Smooth muscle cell (in vitro differentiated cells): ENCODE measurements at regions not wholly inside any gene's neighbourhood (a gene's known extent, or its start where the extent isn't known, plus 50 kb on each side); places are given as distances from the start of the nearest gene placed in this dataset.

Experiments used
- DNase-seq: peaks from one replicate; lab custom pipeline; 2025; ENCODE audit not compliant: unreplicated experiment; lab: John Stamatoyannopoulos, UW
- H2AFZ ChIP-seq: fragments of 200-600 bp; sonication (generic); 2 replicates; pipeline ENCODE4 v1.6.0; 2016; ENCODE audit warnings: antibody characterized with exemption, low read depth, mild to moderate bottlenecking
- H3F3A ChIP-seq: fragments of 200-600 bp; sonication (generic); 2 replicates; pipeline ENCODE4 v1.6.0; 2017; ENCODE audit warnings: antibody characterized with exemption, low read depth
- H3K27ac ChIP-seq: fragments of 200-600 bp; sonication (generic); 2 replicates; pipeline ENCODE4 v1.5.1; 2016; ENCODE audit warnings: low read depth, mild to moderate bottlenecking
- H3K27me3 ChIP-seq: fragments of 200-600 bp; sonication (generic); 2 replicates; pipeline ENCODE4 v1.6.1; 2016; ENCODE audit warnings: low read depth, mild to moderate bottlenecking
- H3K36me3 ChIP-seq: fragments of 200-600 bp; sonication (generic); 2 replicates; pipeline ENCODE4 v1.5.1; 2016; ENCODE audit warnings: low read depth
- H3K4me1 ChIP-seq: fragments of 200-600 bp; sonication (generic); 2 replicates; pipeline ENCODE4 v1.5.1; 2016; ENCODE audit warnings: low read depth
- H3K4me2 ChIP-seq: fragments of 200-600 bp; sonication (generic); 2 replicates; pipeline ENCODE4 v1.6.0; 2016; ENCODE audit warnings: mild to moderate bottlenecking
- H3K4me3 ChIP-seq: fragments of 200-600 bp; sonication (generic); 2 replicates; pipeline ENCODE4 v1.5.1; 2016; ENCODE audit warnings: mild to moderate bottlenecking
- H3K79me2 ChIP-seq: fragments of 200-600 bp; sonication (generic); 2 replicates; pipeline ENCODE4 v1.6.0; 2016; ENCODE audit warnings: low read depth, mild to moderate bottlenecking
- H3K9ac ChIP-seq: fragments of 200-600 bp; sonication (generic); 2 replicates; pipeline ENCODE4 v1.6.0; 2016; ENCODE audit warnings: low read depth
- H3K9me3 ChIP-seq: fragments of 200-600 bp; sonication (generic); replicated peaks from 2 replicates; pipeline ENCODE4 v1.5.1; 2016; ENCODE audit warnings: low read depth
- H4K20me1 ChIP-seq: fragments of 200-600 bp; sonication (generic); 2 replicates; pipeline ENCODE4 v1.6.0; 2016; ENCODE audit warnings: low read depth
- WGBS: methylation state at CpG from one replicate; pipeline ENCODE4 v1.1.7; 2016; ENCODE audit warnings: low lambda C conversion rate; 5-methylcytosine and 5-hydroxymethylcytosine counted together
- TF ChIP-seq, protein P1 (sequence below): fragments of 200-600 bp; sonication (generic); IDR thresholded peaks from 2 replicates; pipeline ENCODE4 v1.5.1; 2017; ENCODE audit warnings: borderline replicate concordance, mild to moderate bottlenecking, antibody characterized with exemption; ENCODE audit not compliant: insufficient read depth, poor library complexity, severe bottlenecking

DNA sequence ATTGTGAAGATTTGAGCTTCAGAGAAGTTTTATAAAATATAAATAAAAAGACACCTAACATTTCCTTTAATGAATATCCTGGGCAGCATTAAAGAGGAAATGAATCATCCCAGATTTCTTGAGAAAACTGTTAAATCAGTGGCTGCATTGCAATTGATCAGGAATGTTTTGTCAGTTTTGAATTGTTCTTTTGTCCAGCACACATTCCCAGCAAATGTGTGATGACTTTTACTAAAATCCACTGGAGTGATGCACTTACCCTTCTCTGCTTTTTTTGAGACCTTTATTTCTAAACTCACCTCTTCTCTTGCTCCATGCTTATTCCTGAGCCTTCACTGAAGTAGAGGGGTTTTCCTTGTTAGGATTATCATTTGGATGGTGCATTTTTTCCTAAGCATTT, 1307.2 kb downstream of the CDH8 start:
- H3K36me3 ChIP-seq = no peaks in the 10 kb centered on the region
- no peaks in the 10 kb centered on the region for H3K79me2 ChIP-seq
- no peak for DNase-seq
- H3K4me1 ChIP-seq = no peaks in the 10 kb centered on the region
- no peaks in the 10 kb centered on the region for H4K20me1 ChIP-seq
- no peak overlapping the region for H2AFZ ChIP-seq
- no peaks in the 10 kb centered on the region for H3K9me3 ChIP-seq
- no peaks in the 10 kb centered on the region for H3F3A ChIP-seq
- no peak overlapping the region for H3K4me3 ChIP-seq
- no peaks in the 10 kb centered on the region for H3K27me3 ChIP-seq
- no peak overlapping the region for H3K9ac ChIP-seq
- H3K4me2 ChIP-seq = no peak overlapping the region
- TF ChIP-seq, protein P1, sequence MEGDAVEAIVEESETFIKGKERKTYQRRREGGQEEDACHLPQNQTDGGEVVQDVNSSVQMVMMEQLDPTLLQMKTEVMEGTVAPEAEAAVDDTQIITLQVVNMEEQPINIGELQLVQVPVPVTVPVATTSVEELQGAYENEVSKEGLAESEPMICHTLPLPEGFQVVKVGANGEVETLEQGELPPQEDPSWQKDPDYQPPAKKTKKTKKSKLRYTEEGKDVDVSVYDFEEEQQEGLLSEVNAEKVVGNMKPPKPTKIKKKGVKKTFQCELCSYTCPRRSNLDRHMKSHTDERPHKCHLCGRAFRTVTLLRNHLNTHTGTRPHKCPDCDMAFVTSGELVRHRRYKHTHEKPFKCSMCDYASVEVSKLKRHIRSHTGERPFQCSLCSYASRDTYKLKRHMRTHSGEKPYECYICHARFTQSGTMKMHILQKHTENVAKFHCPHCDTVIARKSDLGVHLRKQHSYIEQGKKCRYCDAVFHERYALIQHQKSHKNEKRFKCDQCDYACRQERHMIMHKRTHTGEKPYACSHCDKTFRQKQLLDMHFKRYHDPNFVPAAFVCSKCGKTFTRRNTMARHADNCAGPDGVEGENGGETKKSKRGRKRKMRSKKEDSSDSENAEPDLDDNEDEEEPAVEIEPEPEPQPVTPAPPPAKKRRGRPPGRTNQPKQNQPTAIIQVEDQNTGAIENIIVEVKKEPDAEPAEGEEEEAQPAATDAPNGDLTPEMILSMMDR = no peak
- H3K27ac ChIP-seq = no peak overlapping the region

DNA sequence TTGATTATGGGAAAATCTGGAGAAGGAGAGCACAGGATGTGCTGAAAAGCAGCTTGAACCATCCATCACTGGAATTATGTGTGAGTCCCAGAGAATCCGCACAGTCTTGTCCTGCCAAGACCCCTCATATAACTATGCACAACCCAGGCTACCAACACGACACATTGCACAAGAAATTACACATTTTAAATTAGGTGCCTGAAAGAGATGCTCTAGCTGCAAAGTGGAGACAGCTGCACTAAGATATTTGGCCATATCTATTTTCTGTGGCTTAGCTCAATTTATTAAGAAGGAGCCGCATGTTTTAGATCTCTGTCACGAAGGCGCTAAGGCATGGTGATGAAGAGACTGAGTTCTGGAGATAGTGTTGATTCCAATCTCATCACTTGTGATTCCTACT, 1308.4 kb downstream of the CDH8 start:
- DNase-seq = no peak
- 66% methylated on average over 5 of the region's 5 CpGs for WGBS
- TF ChIP-seq, protein P1 = no peak
- Histone ChIP-seq H4K20me1 (no peaks in the 10 kb centered on the region), H3K27me3 (no peaks in the 10 kb centered on the region), H2AFZ (no peak overlapping the region), H3K4me3 (no peak overlapping the region), H3K27ac (no peak overlapping the region), H3K4me2 (no peak overlapping the region), H3K79me2 (no peaks in the 10 kb centered on the region), H3K9ac (no peak overlapping the region), H3K4me1 (no peaks in the 10 kb centered on the region), H3K36me3 (no peaks in the 10 kb centered on the region), H3F3A (no peaks in the 10 kb centered on the region), H3K9me3 (no peaks in the 10 kb centered on the region)

DNA sequence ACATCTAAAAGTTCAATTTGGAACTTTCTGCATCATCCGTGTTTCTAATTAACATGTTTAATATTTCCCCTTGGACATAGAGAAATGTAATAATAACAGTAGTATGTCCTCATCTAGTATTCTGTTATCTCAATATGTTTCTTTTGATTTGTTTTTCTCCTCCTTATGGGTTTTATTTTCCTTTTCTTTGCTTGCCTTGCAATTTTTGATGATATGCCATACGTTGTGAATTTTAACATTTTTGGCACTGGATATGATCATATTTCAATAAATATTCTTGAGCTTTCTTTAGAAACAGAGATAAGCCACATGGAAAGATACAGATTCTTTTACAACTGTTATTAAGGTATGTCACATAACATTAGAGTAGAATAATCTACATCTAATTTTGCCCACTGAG, 1316.2 kb downstream of the CDH8 start:
- Histone ChIP-seq H3K36me3 (no peaks in the 10 kb centered on the region), H3K27me3 (no peaks in the 10 kb centered on the region), H3K4me2 (no peak overlapping the region), H3K27ac (no peak overlapping the region), H3K79me2 (no peaks in the 10 kb centered on the region), H4K20me1 (no peaks in the 10 kb centered on the region), H2AFZ (no peak overlapping the region), H3K4me3 (no peak overlapping the region), H3F3A (no peaks in the 10 kb centered on the region), H3K9ac (no peak overlapping the region), H3K4me1 (no peaks in the 10 kb centered on the region), H3K9me3 (no peaks in the 10 kb centered on the region)
- TF ChIP-seq, protein P1 = no peak
- DNase-seq = no peak
- 86% methylated on average over 2 of the region's 2 CpGs for WGBS

- Histone ChIP-seq H3F3A (no peaks in the 10 kb centered on the region), H3K4me1 (no peaks in the 10 kb centered on the region), H3K27me3 (no peaks in the 10 kb centered on the region), H3K36me3 (no peaks in the 10 kb centered on the region), H3K27ac (no peak overlapping the region), H3K4me2 (no peak overlapping the region), H3K79me2 (no peaks in the 10 kb centered on the region), H3K9ac (no peak overlapping the region), H3K9me3 (no peaks in the 10 kb centered on the region), H4K20me1 (no peaks in the 10 kb centered on the region), H2AFZ (no peak overlapping the region), H3K4me3 (no peak overlapping the region)
- no peak for DNase-seq
- TF ChIP-seq, protein P1 = no peak
- WGBS = 76% methylated on average over 2 of the region's 2 CpGs
Observed at GRCh38 chr16:60717808-60718207, 1318.4 kb downstream of the CDH8 start.
